GM21619 (cell line): ENCODE measurements at regions not wholly inside any gene's neighbourhood (a gene's known extent, or its start where the extent isn't known, plus 50 kb on each side); places are given as distances from the start of the nearest gene placed in this dataset.

Experiments
- ATAC-seq: cut with Tn5 transposase; IDR thresholded peaks from one replicate; pipeline ENCODE4 v1.9.1; 2021; ENCODE audit not compliant: unreplicated experiment

DNA sequence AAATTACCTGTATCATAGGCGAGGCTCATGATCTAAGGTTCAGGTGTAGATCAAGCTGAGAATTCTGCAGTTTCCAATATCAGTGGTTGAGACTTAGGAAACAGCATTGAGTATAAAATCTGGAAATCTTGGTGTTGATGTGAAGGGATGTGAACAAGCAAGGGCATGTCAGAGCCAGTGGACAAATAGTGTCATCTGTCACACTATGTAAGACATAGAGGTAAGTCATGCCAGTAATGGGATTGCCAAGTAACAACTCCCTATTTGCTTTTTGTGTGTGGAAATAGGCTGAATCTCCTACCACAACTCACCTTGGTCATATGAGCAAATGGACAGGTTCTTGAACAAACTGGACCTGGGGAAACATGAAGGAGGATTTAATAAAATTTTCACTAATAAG, 334.5 kb upstream of the EMCN start:
- no peak for ATAC-seq

DNA sequence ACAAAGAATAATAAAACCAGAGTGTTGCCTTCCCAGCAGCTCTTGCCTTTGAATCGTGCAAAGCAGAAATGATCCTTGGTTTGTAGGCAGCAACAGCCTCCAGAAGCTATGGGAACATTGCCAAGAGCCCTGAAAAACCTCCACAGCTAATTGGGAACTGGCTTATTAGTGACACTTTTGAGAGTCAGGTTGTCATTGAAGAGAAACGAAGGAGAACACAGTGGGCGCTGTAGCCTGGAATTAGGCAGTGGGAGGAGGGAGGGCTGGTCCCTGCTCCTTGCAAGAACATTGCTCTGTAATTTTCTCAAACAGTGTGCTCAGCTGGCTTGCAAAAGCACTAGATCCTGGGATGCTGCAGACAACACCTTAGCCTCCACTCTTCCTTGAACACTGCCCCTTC, 331.5 kb upstream of the EMCN start:
- no peak for ATAC-seq

DNA sequence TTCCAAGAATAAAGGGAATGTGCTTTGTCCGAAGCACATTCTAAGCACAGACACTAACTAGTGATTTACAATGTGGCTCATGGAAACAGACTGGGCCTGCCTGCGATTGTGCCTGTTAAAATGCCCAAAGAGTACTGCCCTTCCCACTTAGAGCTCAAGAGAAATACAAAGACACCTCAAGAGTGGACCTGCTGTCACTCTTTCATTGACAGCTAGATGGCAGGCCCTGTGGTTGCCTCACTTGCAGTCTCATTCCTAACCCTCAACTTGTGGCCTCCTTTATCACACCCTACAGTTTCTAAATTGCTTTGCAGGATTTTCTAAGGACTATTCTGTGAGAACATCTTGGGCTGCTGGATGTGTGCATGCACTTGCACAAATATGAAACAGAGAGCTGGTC, 331.0 kb upstream of the EMCN start:
- ATAC-seq, result peak; percentile 85

DNA sequence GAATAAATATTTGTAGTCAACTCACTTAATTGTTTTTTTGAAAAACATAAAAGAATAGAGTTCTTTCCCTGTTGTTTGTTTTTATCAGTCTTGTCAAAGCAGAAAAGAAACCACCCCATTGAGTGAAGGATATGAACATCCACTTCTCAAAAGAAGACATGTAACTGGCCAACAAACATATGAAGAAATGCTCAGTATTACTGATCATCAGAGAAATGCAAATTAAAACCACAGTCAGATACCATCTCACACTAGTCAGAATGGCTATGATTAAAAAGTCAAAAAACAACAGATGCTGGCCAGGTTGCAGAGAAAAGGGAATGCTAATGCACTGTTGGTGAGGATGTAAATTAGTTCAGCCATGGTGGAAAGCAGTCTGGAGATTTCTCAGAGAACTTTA, 326.1 kb upstream of the EMCN start:
- ATAC-seq, result peak; percentile 68

DNA sequence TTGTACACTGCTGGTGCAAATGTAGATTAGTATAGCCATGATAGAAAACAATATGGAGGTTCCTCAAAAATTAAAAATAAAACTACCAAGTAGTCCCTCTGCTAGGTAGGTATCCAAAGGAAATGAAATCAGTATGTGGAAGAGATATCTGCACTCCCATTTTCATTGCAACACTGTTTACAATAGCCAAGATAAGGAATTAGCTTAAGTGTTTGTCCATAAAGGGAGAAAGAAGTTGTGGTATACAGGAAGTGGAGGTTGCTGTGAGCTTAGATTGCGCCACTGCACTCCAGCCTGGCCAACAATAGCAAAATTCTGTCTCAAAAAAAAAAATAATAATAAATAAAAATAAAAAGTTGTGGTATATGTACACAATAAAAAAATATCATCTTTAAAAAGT, 325.0 kb upstream of the EMCN start:
- ATAC-seq, result no peak

DNA sequence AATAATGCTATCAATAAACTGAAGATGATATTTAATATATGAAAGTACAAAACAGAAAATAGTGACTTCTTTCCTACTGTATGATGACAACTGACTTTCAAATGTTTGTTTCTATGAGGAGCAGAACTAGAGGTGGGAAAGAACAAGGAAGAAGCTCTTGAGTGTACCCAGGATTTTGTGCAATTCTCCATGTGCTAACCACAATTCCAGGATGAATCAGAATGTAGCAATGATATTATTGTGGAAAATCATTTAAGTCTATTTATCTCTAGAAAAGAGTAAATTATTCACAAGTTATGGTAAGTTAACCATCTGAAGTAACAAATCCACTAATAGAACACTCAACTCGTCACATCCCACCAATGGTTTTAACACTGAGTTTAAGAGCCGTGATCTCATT, 324.1 kb upstream of the EMCN start:
- no peak for ATAC-seq

DNA sequence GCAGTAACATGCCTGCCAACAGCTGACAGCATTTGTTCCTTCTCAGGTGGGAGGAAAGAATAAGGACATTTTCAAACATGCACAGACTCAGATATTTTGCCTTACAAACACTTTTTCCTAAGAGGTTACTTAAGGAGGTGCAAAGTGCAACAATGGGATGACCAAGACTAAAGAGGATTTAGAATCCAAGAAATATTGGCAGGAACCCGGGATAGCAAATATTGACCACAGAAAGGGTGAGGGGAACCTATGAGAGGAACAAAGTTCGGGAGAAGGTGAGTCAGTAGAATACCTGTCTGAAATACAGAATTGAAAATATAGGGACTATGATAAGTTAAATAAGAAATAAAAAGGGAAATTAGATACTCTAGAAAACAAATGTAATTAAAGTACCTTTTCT, 321.9 kb upstream of the EMCN start:
- ATAC-seq, result no peak

DNA sequence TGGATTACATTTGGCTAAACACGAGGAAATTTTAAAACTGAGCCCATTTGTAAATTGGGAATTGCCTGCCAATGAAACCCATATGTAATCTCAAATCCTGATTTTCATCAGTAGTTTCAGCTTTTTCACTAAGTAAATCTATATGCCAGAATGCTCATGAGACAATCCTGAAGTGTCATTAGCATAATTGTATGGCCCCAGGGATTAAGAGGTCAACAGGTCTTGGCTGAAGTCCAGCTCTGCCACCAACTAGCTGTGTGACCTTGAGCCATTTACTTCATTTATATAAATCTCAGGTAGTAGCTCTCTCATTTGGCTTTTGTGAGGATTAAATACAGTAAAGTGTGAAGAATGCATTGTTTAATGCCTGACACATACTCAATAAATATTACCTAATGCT, 320.5 kb upstream of the EMCN start:
- ATAC-seq, result no peak

DNA sequence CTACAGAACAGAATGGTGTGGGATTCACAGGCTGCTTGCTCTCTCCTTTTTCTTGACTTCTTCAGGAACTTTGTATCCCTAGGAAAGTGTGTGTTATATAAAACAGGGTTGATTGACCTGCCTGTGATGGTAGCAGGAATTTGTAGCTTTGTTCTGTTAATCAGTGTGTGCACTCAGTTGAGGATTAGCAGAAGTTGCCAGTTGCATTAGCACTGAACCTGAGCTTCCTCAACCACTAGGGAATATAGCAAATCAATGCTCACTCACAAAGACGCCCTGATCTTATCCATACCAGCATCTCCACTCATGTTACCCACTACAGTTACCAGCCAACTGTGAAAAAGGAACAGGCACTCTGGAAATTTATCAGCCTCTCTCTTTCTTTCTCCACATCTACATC, 319.1 kb upstream of the EMCN start:
- ATAC-seq, result no peak

DNA sequence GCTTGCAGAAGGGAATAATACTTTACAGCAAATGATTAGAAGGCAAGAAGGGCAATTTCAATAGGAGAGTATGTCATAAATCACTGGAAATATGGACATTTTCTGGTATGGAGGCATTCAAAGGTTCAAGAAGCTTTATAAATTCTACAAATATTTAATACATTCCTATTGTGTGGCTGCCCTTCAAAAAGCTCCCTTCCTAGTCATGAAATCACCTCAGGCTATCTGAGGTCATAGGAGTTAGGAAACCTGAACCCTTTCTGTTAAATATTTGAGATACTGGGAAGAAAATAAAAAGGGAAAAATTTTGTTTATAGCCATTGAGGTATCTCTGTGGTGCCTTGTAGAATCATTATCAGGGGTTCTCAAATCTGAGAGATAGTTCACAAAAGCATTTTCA, 316.8 kb upstream of the EMCN start:
- no peak for ATAC-seq

DNA sequence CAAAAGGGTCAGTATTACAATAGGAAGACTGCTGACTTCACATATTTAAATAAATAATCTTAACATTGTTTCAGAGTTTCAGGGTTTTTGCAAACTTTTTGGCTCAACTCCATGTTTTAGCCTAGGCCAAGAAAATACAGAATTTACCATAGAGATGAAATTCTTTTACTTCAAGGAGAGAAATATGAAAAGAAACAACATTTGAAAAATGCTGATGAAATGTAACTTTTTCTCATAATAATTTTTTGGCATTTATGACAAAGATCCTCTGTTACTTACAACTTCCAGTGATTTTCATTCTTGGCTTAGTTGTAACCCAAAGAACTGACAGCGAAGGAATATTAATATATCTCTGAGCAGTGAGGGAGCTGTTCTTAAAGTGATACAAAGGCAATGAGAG, 316.1 kb upstream of the EMCN start:
- ATAC-seq, result no peak

DNA sequence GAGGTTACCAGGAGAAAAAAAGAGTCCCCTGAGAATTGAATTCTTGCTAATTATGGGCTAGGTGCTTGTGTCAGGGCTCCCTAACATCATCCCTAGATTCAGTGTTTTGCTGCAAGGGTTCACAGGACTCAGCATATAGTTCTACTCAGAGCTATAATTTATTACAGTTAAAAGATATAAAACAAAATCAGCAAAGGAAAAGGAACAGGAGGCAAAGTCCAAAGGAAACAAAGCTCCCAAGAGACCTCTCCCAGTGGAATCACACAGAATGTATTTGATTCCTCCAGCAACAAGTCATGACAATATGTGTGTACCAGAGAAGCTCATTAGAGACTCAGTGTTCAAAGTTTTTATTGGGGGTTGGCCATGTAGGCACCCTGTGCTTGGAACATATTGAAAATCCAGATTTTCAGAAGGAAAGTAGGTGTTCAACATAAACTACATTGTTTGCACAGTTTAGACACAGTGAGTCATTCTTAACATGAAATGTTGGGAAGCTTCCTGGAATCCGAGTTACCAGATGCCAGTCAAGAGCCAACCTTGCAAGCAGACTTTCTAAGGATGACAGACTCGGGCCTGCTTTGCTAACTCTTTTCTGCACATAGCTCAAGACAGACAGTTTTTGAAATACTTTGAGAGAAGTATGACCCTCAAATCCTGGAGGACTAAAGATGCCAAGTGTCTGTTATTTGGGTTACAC, 311.3 kb upstream of the EMCN start:
- ATAC-seq, result no peak

DNA sequence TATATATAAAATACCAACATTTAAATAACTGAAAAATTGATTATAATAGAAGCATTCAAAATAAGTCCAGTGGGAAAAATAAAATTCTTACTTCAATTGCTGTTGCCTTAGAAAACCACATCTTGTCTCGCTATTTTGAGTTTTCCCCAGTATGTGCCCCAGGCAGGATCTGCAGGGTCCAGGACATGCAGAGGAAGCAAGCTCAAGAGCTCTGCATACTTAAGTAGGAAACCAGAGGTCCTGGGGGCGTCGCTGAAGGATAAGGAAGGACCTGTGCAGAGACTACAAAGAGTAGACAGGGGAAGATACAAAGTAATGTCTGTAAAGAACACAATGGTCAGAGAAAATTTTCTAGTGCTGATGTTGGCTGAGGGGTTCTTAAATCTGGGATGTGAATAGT, 310.5 kb upstream of the EMCN start:
- no peak for ATAC-seq

DNA sequence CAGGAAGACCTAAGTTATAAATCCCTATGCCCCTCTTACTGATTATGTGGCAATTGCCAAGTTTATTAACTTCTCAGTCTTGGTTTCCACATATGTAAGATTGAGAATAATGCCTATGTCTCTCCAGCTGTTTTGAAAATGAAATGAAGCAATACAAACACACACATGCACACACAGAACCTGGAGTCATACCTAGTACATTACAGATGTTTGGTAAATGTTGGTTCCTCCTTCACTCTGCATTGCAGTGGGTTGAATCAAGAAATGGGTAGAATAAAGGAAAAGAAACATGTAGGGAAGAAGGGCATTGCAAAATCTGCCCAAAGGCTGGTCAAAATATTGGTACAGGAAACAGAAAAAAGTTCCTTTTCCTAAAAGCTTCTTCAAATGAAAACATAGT, 309.9 kb upstream of the EMCN start:
- no peak for ATAC-seq

DNA sequence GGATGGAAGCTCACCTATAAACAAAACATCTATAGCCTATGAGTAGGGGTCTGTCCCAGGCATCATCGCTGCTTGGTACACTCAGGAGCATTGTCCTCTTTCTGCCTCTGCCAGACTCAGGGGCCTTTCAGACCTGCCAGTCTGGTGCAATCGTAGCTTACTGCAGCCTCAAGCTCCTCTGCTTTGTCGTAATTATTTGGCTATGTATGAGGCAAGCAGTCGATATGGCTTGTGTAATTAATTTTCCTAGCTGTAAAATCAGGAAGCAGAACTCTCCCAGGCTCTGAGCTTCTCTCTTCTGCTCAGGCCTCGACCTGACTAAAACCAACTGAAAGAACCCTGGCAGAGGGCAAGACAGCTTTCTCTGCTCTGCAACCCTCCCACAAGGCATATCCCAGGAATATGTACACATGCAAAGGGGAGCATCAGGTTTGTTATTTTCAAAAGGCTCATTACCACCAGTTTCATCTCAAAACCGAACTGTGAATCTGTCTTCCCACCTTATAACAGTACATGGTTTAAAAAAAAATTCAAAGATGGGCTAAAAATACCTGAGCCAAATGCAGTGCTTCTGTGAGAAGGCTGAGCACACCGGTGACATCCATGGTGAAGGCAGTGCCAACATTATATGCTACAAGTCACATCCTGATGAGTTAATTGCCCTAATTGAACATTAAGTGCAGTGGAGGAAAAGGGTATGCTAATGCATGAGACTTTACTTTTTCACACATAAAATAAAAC, 309.2 kb upstream of the EMCN start:
- ATAC-seq, result no peak

DNA sequence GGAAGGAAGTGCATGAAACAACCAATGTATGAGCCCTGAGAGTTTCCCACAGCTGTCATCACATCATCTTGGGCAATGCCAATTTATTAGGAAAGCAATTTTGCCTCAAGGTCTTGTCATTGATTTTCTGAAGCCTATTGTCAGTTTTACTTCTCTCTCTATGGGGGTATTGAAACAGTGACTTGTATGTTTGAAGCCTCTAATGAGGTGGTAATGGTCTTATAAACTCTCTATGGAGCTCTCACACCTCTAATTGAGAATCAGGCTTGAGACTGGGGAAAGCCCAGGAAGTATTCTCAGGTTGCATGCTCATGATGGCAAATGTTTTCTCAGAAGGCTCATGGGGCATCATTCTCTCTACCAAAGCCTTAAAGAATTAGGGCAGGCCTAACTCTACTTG, 308.2 kb upstream of the EMCN start:
- ATAC-seq, result no peak

DNA sequence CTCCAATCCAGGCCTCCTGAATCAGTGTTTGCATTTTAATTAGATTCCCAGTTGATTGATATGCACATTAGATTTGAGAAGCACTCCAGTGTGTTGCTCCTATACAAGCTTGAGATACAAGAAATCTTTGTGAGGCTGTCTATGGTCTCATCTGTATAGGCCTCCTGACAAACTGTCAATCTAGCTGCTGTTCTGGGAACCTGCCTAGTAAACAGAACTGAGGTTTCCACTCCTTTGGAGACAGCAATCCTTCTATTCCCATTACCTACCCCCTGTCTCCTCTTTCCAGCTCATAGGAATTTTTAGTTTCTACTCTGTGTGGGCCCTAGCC, 306.1 kb upstream of the EMCN start:
- ATAC-seq, result peak; percentile 3

DNA sequence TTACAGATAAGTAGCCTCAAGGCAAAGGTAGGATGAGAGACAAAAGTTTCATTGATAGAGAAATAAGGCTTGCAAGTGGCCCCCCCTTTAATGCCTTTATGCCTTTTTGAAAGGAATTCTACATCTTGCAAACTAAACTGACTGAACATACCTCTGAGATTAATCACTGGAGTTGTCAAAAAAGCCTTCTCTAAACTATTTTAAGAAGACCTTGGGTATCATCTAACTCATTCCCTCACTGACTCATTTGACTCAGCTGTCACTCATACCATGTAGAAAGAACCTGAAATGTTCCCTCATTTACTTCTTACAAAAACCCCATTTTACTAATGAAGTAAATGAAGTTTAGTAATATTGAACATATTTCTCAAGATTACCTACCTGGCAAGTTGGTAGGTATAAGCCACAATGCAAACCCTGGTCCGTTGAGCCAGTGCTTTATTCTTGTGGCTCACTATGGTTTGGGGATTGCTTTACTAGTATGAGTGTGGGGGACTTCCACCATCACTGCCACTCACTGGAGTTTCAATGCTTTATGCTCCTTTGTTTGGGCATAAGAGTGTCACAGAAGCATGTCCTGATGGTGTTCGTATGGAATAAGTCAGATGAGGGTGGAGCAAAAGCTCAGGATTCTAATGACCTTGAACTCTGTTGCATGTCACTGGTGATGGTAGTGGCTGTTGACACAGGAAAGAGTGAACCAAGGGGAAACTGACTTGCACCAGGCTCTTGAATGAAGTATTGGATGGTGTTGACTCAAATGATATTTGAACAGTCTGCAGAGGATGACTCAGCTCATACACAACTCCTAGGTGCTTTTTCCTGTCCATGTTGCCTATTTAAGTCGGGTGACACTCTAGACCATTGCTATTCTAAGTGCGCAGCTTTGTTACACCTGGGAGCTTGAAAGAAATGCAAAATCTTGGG, 305.5 kb upstream of the EMCN start:
- peak; percentile 76 for ATAC-seq

DNA sequence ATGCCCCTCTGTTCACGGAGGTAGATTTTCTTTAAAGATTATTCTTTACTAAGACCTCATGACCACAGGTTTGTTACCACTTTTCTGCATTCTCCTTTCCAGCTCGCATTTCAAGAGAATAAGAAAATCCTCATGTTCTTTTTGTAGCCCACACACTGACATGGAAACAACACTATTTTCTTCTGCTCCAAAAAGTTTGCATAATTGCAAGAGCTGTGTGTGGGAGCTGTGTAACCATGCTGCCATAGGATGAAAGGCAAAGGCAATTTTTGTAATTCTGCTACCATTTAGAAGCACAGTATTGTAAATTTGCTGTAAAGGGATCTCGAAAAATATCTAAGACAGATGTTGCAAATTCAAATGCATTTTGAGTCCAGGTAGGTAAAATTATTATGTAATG, 302.4 kb upstream of the EMCN start:
- ATAC-seq, result no peak

DNA sequence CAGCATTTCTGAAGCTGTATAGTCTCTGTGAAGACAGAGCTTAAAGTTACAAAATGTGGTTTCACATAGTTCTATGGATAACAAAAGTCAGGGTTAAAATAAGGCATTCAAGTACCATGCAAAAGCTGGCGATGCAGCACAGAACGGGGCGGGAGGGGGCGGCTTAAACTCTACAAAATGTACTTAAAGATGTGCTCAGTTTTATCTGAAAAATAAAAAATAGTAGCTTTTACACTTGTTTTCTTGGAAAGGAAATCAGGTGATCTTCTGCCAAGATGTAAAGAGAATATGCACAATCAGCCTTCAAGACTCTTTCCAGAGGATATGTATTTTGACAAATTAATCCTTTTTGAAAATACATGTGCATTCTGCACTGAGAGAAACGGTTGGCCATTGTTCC, 301.7 kb upstream of the EMCN start:
- ATAC-seq, result no peak

DNA sequence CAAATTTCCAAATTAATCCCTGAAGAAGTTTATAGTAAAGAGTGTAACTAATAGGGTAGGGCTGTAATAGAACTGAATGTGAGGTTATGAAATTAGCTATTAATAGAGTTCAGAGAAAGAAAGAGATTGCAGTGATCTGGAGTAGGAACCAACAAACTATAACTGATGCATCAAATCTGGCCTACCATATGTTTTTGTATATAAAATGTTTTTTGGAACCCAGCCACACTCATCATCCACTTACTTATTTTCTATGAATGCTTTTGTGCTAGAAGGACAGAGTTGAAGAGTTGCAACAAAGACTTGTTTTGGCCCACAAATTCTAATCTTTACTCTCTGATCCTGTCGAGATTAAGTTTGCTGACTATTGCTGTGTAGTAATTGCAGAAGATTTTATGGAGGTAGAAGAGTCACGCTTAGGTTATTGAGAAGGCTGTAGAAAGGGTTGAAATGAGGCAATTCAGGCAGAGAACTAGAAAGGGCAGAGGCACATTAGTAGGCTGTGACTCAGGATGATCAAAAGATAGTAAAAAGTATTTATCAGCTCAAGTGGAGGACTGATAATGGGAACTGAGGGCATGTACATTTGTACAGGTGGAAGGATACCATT, 298.7 kb upstream of the EMCN start:
- ATAC-seq, result no peak

DNA sequence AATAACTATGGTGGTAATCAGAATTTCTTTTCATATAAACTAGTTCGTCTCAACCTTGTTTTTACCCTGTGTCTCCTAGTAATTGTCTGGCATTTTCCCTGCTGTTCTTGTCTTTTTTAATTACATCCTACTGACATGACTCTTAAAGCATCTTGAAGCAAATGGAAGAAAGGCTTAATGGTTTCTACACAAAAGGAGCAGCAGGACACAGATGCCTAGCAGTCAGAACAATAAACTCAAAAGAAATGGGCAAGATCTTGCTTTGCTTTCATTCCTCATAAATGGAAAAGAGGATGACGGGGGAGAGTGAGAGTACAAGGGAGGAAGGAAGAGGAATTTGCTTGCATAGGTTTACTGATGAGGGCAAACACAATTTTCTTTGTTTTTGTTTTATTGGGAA, 293.2 kb upstream of the EMCN start:
- ATAC-seq, result no peak
